ENCODE measurements at regions not wholly inside any gene's neighbourhood (a gene's known extent, or its start where the extent isn't known, plus 50 kb on each side); places are given as distances from the start of the nearest gene placed in this dataset.

DNA sequence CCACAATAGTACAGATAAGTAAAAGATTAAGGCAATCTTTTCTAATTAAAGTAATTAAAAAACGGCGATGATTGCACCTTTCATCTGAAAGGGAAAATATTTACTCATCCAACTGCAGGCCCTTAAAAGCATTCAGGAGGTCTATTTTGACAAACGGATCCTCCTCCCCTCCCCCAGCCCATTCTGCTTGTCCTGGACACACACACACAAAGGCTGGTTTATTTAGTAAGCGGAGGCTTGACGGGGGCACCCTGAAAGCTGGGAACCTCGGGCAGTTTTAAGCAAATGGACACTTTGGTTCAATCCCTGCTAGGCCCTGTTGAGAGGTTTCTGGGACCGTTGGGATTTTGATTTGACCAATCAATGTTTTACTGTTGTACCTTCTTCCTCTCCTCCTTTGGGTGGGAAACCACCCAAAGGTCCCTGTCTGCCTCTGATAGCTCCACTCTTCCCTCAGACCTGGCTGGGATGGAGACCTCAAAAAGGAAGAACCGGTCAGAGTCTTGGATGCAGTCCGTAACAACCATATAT is 135.8 kb upstream of the HAAO start:
- TF ChIP-seq, protein P1, sequence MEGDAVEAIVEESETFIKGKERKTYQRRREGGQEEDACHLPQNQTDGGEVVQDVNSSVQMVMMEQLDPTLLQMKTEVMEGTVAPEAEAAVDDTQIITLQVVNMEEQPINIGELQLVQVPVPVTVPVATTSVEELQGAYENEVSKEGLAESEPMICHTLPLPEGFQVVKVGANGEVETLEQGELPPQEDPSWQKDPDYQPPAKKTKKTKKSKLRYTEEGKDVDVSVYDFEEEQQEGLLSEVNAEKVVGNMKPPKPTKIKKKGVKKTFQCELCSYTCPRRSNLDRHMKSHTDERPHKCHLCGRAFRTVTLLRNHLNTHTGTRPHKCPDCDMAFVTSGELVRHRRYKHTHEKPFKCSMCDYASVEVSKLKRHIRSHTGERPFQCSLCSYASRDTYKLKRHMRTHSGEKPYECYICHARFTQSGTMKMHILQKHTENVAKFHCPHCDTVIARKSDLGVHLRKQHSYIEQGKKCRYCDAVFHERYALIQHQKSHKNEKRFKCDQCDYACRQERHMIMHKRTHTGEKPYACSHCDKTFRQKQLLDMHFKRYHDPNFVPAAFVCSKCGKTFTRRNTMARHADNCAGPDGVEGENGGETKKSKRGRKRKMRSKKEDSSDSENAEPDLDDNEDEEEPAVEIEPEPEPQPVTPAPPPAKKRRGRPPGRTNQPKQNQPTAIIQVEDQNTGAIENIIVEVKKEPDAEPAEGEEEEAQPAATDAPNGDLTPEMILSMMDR (IDR thresholded peaks at IDR 0.05; ENCODE audit: low read depth, low read length): no peak
- no peak; the same call in 1 of the 2 replicates for TF ChIP-seq MYC (IDR thresholded peaks at IDR 0.05; ENCODE audit: low read depth, low read length)
- TF ChIP-seq, protein P2, sequence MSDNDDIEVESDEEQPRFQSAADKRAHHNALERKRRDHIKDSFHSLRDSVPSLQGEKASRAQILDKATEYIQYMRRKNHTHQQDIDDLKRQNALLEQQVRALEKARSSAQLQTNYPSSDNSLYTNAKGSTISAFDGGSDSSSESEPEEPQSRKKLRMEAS (IDR thresholded peaks at IDR 0.05; ENCODE audit: low read depth, low read length): no peak
- no peak for TF ChIP-seq POLR2A (IDR thresholded peaks at IDR 0.05; ENCODE audit: extremely low read depth, insufficient read length)
- peak; percentile 74 for DNase-seq (ENCODE audit: low read depth)
- no peak overlapping the region for H3K4me3 ChIP-seq (ENCODE audit: low read depth, low read length)

DNA sequence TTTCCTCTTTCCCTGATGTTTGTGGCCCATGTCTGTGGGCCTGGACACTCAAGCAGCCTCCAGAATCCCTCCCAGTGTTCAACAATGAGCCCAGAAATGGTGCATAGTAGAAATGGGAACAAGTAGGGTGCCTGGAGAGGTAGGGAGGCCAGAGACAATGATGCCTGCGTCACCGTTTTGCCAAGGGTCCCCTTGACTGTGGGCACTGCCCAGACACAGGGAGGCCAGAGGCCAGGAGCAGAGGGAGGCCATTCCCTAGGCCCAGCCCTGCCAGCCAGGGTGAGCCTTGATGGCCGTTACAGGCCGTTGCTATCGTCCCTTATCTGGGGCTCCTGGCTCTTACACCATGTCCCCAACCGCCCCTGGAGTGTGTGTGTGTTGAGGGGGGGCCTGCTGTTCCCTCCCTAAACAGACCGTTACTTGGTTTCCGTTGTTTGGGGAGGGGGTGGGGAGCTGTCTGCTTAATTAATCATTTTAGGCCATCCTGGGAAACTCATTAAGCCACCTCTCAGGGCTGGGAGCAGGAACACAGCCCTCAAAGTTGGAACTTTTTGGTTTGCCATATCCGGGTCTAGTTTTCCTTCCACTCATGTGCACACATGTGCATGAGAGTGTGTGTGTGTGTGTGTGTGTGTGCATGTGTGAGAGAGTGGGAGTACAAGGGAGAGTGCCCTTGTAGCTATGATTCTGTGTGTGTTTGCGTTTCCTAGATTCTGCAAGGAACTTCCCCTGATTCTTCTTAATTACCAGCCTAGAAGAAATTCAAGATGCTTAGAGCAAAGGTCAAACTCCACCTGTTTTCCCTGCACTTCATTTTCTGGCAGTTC is 135.2 kb upstream of the HAAO start:
- no peak overlapping the region for H3K4me3 ChIP-seq (ENCODE audit: low read depth, low read length)
- peak; percentile 96 for DNase-seq (ENCODE audit: low read depth)
- TF ChIP-seq, protein P2 (IDR thresholded peaks at IDR 0.05; ENCODE audit: low read depth, low read length): no peak

DNA sequence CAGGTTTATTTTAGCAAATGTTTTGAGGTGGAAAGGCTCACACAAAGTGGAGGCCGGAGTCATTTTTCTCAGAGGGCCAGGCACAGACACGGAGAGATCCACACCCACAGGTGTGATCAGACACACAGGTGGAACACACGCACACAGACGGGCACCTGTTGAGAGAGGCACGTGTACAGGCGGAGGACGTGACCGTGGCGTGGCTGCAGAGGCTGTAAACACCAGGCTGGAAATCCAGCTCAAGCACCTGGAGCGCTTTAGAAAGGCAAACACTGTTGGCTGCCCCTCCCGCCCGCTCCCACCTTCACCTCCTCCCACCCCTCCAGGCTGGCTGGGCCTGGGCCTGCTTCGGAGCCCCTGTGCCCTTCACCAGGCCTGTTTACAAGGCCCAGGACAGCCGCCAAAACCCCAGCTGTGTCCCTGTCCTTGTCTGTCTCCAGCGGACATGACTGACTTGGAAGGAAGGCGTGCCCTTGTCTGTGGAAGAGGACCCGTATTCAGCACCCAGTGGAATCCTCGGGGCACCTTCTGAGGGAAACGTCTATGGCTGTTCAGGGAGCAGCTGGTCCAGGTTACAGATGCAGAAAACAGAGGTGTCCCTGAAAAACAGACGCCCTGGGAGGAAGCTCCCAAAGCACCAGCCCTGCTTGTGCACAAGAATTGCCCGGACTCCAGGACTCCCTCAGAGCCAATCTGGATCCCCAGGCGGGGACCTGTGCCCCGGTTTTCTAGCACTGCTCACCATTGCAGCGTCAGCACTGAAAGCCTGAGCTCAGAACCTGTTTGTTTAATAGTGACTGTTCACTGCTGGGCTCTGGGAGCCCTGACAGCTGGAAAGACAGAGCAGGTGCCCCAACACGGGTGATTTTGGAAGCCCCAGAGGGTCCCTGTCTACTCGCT is 134.3 kb upstream of the HAAO start:
- TF ChIP-seq POLR2A (IDR thresholded peaks at IDR 0.05; ENCODE audit: extremely low read depth, insufficient read length) (no peak), MYC (IDR thresholded peaks at IDR 0.05; ENCODE audit: low read depth, low read length) (no peak)
- TF ChIP-seq, protein P1 (IDR thresholded peaks at IDR 0.05; ENCODE audit: low read depth, low read length): no peak
- TF ChIP-seq, protein P2 (IDR thresholded peaks at IDR 0.05; ENCODE audit: low read depth, low read length): no peak
- H3K4me3 ChIP-seq (ENCODE audit: low read depth, low read length): no peak overlapping the region
- DNase-seq (ENCODE audit: low read depth): no peak

DNA sequence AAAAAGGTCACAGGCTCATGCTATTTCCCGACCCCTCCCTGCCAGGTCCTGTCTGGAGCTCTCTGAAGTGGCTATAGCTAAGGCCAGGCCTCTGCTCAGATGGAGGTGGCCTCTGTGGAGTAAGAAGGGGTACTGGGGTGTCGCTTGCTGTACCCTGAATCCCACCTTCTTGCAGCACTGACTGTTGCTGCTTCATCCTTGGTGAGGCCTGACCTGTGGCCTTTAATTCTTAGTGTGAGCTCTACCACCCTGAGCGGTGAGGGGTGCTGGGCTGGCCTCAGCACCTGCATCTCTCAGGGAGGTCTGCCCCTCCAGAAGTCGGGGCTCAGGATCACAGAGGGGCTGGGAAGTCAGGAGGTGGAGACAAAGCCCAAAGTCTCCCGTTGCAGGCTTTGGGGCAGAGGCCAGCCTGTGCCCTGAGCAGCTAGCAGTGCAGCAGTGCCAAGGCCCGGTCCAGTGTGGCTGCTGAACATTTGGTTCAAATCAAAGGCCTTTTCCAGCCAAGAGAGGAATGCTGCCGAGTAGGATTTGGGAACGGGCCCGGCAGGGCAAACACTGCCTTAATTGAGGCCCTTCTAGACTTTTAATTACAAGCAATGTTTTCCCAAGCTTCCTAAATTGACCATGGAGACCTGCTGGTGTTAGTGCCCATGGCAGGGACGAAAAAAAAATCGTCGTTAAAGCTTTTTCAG is 133.5 kb upstream of the HAAO start:
- H3K4me3 ChIP-seq (ENCODE audit: low read depth, low read length): no peak overlapping the region
- TF ChIP-seq MYC (IDR thresholded peaks at IDR 0.05; ENCODE audit: low read depth, low read length): no peak
- TF ChIP-seq POLR2A (IDR thresholded peaks at IDR 0.05; ENCODE audit: extremely low read depth, insufficient read length): no peak
- TF ChIP-seq, protein P1 (IDR thresholded peaks at IDR 0.05; ENCODE audit: low read depth, low read length): no peak
- TF ChIP-seq, protein P2 (IDR thresholded peaks at IDR 0.05; ENCODE audit: low read depth, low read length): no peak
- no peak for DNase-seq (ENCODE audit: low read depth)

DNA sequence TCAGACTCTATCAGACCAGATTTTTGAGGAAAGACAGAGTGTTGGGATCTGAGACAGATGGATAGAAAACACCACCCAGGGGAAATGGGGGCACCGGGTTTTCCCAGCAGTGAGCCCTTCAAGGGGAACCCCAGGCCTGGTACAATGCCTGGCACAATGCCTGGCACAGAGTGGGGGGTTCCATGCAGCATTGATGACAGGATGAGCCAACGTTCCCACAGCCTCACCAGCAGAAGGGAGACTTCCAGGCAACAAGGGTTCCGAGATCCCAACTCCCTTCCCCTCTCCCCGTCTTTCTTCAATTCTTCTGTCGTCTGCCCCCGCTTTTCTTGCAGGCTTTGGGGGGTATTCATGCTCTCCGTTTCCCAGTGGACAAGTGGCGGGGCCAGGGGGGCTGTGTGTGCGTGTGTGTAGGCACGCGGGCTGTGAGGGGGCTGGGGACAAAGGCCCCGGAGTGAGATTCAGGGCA is 132.1 kb upstream of the HAAO start:
- no peak overlapping the region for H3K4me3 ChIP-seq (ENCODE audit: low read depth, low read length)
- TF ChIP-seq, protein P2 (IDR thresholded peaks at IDR 0.05; ENCODE audit: low read depth, low read length): no peak
- no peak for DNase-seq (ENCODE audit: low read depth)
